IMR-90 (cell line): ENCODE measurements at regions not wholly inside any gene's neighbourhood (a gene's known extent, or its start where the extent isn't known, plus 50 kb on each side); places are given as distances from the start of the nearest gene placed in this dataset.

Experiments
- CEBPB ChIP-seq: IDR thresholded peaks from 2 replicates; pipeline ENCODE4 v1.6.1; 2012; ENCODE audit warnings: low read depth, low read length, improper control_type of control experiment
- CTCF ChIP-seq: conservative IDR thresholded peaks from 2 replicates; pipeline ENCODE4 v1.5.1; 2012; ENCODE audit warnings: mild to moderate bottlenecking, low read depth, low read length, improper control_type of control experiment
- MXI1 ChIP-seq: IDR thresholded peaks from 2 replicates; pipeline ENCODE4 v1.6.1; 2012; ENCODE audit warnings: low read depth, mild to moderate bottlenecking, low read length, moderate library complexity, borderline replicate concordance
- POLR2A ChIP-seq: IDR thresholded peaks from 2 replicates; pipeline ENCODE4 v1.6.1; 2012; ENCODE audit warnings: mild to moderate bottlenecking, low read depth, low read length
- RAD21 ChIP-seq: IDR thresholded peaks from 2 replicates; pipeline ENCODE4 v1.6.1; 2012; ENCODE audit warnings: low read length, improper control_type of control experiment
- RCOR1 ChIP-seq: IDR thresholded peaks from 2 replicates; pipeline ENCODE4 v1.6.1; 2012; ENCODE audit warnings: mild to moderate bottlenecking, low read length, improper control_type of control experiment; ENCODE audit not compliant: insufficient replicate concordance

GRCh38 chr13:70758932-70759331, 650.7 kb upstream of the KLHL1 start:
- no peak for TF ChIP-seq CTCF
- TF ChIP-seq MXI1: no peak
- no peak for TF ChIP-seq RCOR1
- TF ChIP-seq CEBPB: no peak
- TF ChIP-seq POLR2A: no peak
- no peak for TF ChIP-seq RAD21
